Liver (tissue), 8 donors: ENCODE measurements at regions not wholly inside any gene's neighbourhood (a gene's known extent, or its start where the extent isn't known, plus 50 kb on each side); places are given as distances from the start of the nearest gene placed in this dataset.
"Not testable (repeated sequence)": the region's sequence is repeated elsewhere in the genome, so short reads cannot be mapped to it uniquely, and the experiment has no call there.

Experiments
- DNase-seq: peaks from one replicate; pipeline ENCODE4 v3.0.0-alpha.2; 2017; ENCODE audit warnings: low spot score
- H3K27ac ChIP-seq, 2 donors: one replicate each; pipeline ENCODE4 v1.7.0; 2013; ENCODE audit warnings: inconsistent platforms in 2 of 2, low read length in 2 of 2, control low read depth in 1 of 2, low read depth in 1 of 2, mild to moderate bottlenecking in 1 of 2
- H3K27me3 ChIP-seq, 4 donors: one replicate each; pipeline versions ENCODE4 v1.6.1 to v1.7.0; 2013; ENCODE audit warnings: low read length in 3 of 4, inconsistent platforms in 1 of 4, mild to moderate bottlenecking in 1 of 4, moderate library complexity in 1 of 4; ENCODE audit not compliant: control insufficient read depth in 4 of 4, insufficient read depth in 4 of 4
- H3K36me3 ChIP-seq, 4 donors: one replicate each; pipeline versions ENCODE4 v1.6.1 to v1.7.0; 2013; ENCODE audit warnings: low read length in 3 of 4, mild to moderate bottlenecking in 3 of 4, low read depth in 1 of 4, moderate library complexity in 1 of 4; ENCODE audit not compliant: control insufficient read depth in 4 of 4, insufficient read depth in 3 of 4
- H3K4me1 ChIP-seq, 4 donors: one replicate each; pipeline versions ENCODE4 v1.6.1 to v1.7.0; 2013; ENCODE audit warnings: low read length in 3 of 4, mild to moderate bottlenecking in 3 of 4, moderate library complexity in 1 of 4; ENCODE audit not compliant: control insufficient read depth in 4 of 4, insufficient read depth in 4 of 4
- H3K4me3 ChIP-seq, 3 donors: one replicate each; pipeline versions ENCODE4 v1.6.1 to v1.7.0; 2013; ENCODE audit warnings: low read length in 3 of 3, control low read depth in 1 of 3, low read depth in 1 of 3, mild to moderate bottlenecking in 1 of 3
- H3K9ac ChIP-seq, 2 donors: one replicate each; pipeline ENCODE4 v1.7.0; 2013; ENCODE audit warnings: low read length in 2 of 2, mild to moderate bottlenecking in 2 of 2, moderate library complexity in 2 of 2, control low read depth in 1 of 2, low read depth in 1 of 2
- H3K9me3 ChIP-seq, 4 donors: one replicate each; pipeline versions ENCODE4 v1.6.1 to v1.7.0; 2013; ENCODE audit warnings: low read length in 3 of 4; ENCODE audit not compliant: control insufficient read depth in 4 of 4
- CTCF ChIP-seq: fragments of 150-350 bp; IDR thresholded peaks from 2 replicates; pipeline ENCODE4 v1.5.1; 2017; ENCODE audit warnings: improper control_type of control experiment, low read depth, low read length; ENCODE audit not compliant: missing input control
- JUND ChIP-seq, 2 donors: IDR thresholded peaks; 2 replicates each; pipeline ENCODE4 v1.6.1; 2016; ENCODE audit warnings: antibody characterized with exemption in 2 of 2
- MAX ChIP-seq: IDR thresholded peaks from 2 replicates; pipeline ENCODE4 v1.6.1; 2016; ENCODE audit warnings: antibody characterized with exemption
- NR2F2 ChIP-seq: IDR thresholded peaks from 2 replicates; pipeline ENCODE4 v1.6.1; 2016; ENCODE audit warnings: antibody characterized with exemption
- RAD21 ChIP-seq, 2 donors: IDR thresholded peaks; 2 replicates each; pipeline ENCODE4 v1.6.1; 2016; ENCODE audit warnings: antibody characterized with exemption in 2 of 2, mild to moderate bottlenecking in 2 of 2
- RXRA ChIP-seq, 2 donors: IDR thresholded peaks; 2 replicates each; pipeline ENCODE4 v1.6.1; 2017 to 2018; ENCODE audit warnings: antibody characterized with exemption in 2 of 2, mild to moderate bottlenecking in 1 of 2
- SP1 ChIP-seq: IDR thresholded peaks from 2 replicates; pipeline ENCODE4 v1.6.1; 2018; ENCODE audit warnings: antibody characterized with exemption, mild to moderate bottlenecking
- YY1 ChIP-seq: IDR thresholded peaks from 2 replicates; pipeline ENCODE4 v1.6.1; 2016; ENCODE audit warnings: antibody characterized with exemption, mild to moderate bottlenecking
- WGBS: extraction: QIAGEN DNeasy Blood & Tissue Kit; methylation state at CpG from one replicate; pipeline ENCODE4 v1.1.7; 2013; 5-methylcytosine and 5-hydroxymethylcytosine counted together
- TF ChIP-seq, protein P1 (sequence below): IDR thresholded peaks from 2 replicates; pipeline ENCODE4 v1.6.1; 2016; ENCODE audit warnings: antibody characterized with exemption, mild to moderate bottlenecking
- donor health status: healthy.
- donor health status: healthy.
- donor health status: healthy.
- donor health status: healthy.
- donor health status: healthy.

- H3K27me3 ChIP-seq, result no peaks in the 10 kb centered on the region
- H3K9me3 ChIP-seq, result no peaks in the 10 kb centered on the region
- H3K9ac ChIP-seq, result no peak overlapping the region
- 77% methylated on average over 2 of the region's 2 CpGs for WGBS
- TF ChIP-seq SP1 (no peak), YY1 (no peak), RXRA (IDR thresholded peaks at IDR 0.05) (no peak), JUND (IDR thresholded peaks at IDR 0.05) (no peak), MAX (no peak), RAD21 (IDR thresholded peaks at IDR 0.05) (no peak)
- TF ChIP-seq, protein P1, sequence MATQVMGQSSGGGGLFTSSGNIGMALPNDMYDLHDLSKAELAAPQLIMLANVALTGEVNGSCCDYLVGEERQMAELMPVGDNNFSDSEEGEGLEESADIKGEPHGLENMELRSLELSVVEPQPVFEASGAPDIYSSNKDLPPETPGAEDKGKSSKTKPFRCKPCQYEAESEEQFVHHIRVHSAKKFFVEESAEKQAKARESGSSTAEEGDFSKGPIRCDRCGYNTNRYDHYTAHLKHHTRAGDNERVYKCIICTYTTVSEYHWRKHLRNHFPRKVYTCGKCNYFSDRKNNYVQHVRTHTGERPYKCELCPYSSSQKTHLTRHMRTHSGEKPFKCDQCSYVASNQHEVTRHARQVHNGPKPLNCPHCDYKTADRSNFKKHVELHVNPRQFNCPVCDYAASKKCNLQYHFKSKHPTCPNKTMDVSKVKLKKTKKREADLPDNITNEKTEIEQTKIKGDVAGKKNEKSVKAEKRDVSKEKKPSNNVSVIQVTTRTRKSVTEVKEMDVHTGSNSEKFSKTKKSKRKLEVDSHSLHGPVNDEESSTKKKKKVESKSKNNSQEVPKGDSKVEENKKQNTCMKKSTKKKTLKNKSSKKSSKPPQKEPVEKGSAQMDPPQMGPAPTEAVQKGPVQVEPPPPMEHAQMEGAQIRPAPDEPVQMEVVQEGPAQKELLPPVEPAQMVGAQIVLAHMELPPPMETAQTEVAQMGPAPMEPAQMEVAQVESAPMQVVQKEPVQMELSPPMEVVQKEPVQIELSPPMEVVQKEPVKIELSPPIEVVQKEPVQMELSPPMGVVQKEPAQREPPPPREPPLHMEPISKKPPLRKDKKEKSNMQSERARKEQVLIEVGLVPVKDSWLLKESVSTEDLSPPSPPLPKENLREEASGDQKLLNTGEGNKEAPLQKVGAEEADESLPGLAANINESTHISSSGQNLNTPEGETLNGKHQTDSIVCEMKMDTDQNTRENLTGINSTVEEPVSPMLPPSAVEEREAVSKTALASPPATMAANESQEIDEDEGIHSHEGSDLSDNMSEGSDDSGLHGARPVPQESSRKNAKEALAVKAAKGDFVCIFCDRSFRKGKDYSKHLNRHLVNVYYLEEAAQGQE, result no peak
- DNase-seq, result no peak
- H3K4me3 ChIP-seq, result no peak overlapping the region
- no peak overlapping the region for H3K27ac ChIP-seq
- no peaks in the 10 kb centered on the region for H3K4me1 ChIP-seq
- H3K36me3 ChIP-seq, result no peaks in the 10 kb centered on the region
Measured at GRCh38 chr1:172845371-172845770, 186.5 kb downstream of the FASLG start.

GRCh38 chr1:172845865-172846264, 187.0 kb downstream of the FASLG start:
- Histone ChIP-seq H3K27me3 (no peaks in the 10 kb centered on the region), H3K36me3 (no peaks in the 10 kb centered on the region), H3K27ac (no peak overlapping the region), H3K4me3 (no peak overlapping the region), H3K4me1 (no peaks in the 10 kb centered on the region), H3K9ac (no peak overlapping the region), H3K9me3 (no peaks in the 10 kb centered on the region)
- 89% methylated on average over 2 of the region's 2 CpGs for WGBS
- TF ChIP-seq NR2F2 (peak; percentile 32), CTCF (no peak)
- no peak for DNase-seq

DNA sequence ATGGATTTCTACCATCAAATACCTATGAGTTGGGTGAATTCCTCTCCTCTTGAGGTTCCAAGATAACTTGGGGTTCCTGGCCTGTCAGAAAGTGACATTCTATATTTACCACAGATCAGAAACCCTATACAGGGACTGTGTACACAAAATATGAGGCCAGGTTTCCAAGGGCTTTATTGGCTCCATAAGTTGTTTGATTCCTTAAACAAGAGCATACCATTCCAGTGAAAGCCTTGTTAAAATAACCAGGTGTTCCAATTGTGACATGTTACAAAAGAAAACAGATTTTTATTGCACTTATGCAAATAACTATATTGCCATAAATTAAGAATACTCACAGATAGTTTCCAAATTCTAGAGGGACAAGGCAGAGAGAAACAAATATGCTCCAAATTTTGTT, 188.9 kb downstream of the FASLG start:
- H3K27ac ChIP-seq, DNase-seq, H3K27me3 ChIP-seq, H3K4me1 ChIP-seq, H3K4me3 ChIP-seq, H3K36me3 ChIP-seq, H3K9ac ChIP-seq, H3K9me3 ChIP-seq: not testable (repeated sequence)
